Keratinocyte (primary cell): ENCODE measurements at regions not wholly inside any gene's neighbourhood (a gene's known extent, or its start where the extent isn't known, plus 50 kb on each side); places are given as distances from the start of the nearest gene placed in this dataset.

Experiments used
- DNase-seq: peaks from one replicate; pipeline ENCODE4 v3.0.0-alpha.2; 2011; ENCODE audit warnings: low read depth, missing footprints, low spot score
- FAIRE-seq: peaks from 2 replicates; lab custom pipeline; 2011; peaks lifted over from hg19 to GRCh38; lab: Jason Lieb, UNC
- H2AFZ ChIP-seq: 2 replicates; pipeline ENCODE4 v1.6.0; 2012; ENCODE audit warnings: low read length, control low read depth, inconsistent platforms; ENCODE audit not compliant: control insufficient read depth
- H3K27ac ChIP-seq: 2 replicates; pipeline ENCODE4 v1.5.1; 2011; ENCODE audit warnings: low read length; ENCODE audit not compliant: control insufficient read depth, insufficient read depth
- H3K27me3 ChIP-seq: 3 replicates; pipeline ENCODE4 v1.6.0; 2011; ENCODE audit warnings: low read length; ENCODE audit not compliant: control insufficient read depth, insufficient read depth; ENCODE audit errors: extremely low read depth
- H3K36me3 ChIP-seq, 2 experiments: 2 replicates in 1 of 2; 3 replicates in 1 of 2; pipeline ENCODE4 v1.5.1; 2011; ENCODE audit warnings: low read length in 2 of 2, mild to moderate bottlenecking in 1 of 2; ENCODE audit not compliant: control insufficient read depth in 2 of 2, insufficient read depth in 2 of 2; ENCODE audit errors: extremely low read depth in 1 of 2
- H3K4me1 ChIP-seq: 3 replicates; pipeline ENCODE4 v1.5.1; 2011; ENCODE audit warnings: low read length; ENCODE audit not compliant: control insufficient read depth, insufficient read depth; ENCODE audit errors: extremely low read depth
- H3K4me2 ChIP-seq: 3 replicates; pipeline ENCODE4 v1.6.0; 2011; ENCODE audit warnings: low read depth, low read length; ENCODE audit not compliant: control insufficient read depth, insufficient read depth; ENCODE audit errors: extremely low read depth
- H3K4me3 ChIP-seq, 3 experiments: fragments of 200-600 bp in 1 of 3; sonication (generic) in 1 of 3; 2 replicates in 2 of 3; 3 replicates in 1 of 3; pipeline ENCODE4 v1.5.1; 2011 to 2016; ENCODE audit warnings: low read length in 3 of 3, mild to moderate bottlenecking in 3 of 3, control low read depth in 2 of 3, inconsistent platforms in 1 of 3, low read depth in 1 of 3, mixed read lengths in 1 of 3, mixed run types in 1 of 3, moderate library complexity in 1 of 3; ENCODE audit not compliant: control insufficient read depth in 2 of 3, insufficient read depth in 2 of 3; ENCODE audit errors: extremely low read depth in 1 of 3
- H3K79me2 ChIP-seq: 2 replicates; pipeline ENCODE4 v1.6.0; 2012; ENCODE audit warnings: low read length; ENCODE audit not compliant: control insufficient read depth, insufficient read depth
- H3K9ac ChIP-seq: 3 replicates; pipeline ENCODE4 v1.6.0; 2011; ENCODE audit warnings: low read length; ENCODE audit not compliant: control insufficient read depth, insufficient read depth; ENCODE audit errors: extremely low read depth
- H3K9me1 ChIP-seq: 3 replicates; pipeline ENCODE4 v1.6.0; 2011; ENCODE audit warnings: low read length; ENCODE audit not compliant: control insufficient read depth, insufficient read depth; ENCODE audit errors: extremely low read depth
- H3K9me3 ChIP-seq: 2 replicates; pipeline ENCODE4 v1.5.1; 2012; ENCODE audit warnings: low read depth, low read length; ENCODE audit not compliant: control insufficient read depth
- H4K20me1 ChIP-seq: 3 replicates; pipeline ENCODE4 v1.6.0; 2011; ENCODE audit warnings: low read length; ENCODE audit not compliant: control insufficient read depth, insufficient read depth; ENCODE audit errors: extremely low read depth
- CTCF ChIP-seq, 3 experiments: IDR thresholded peaks in 1 of 3; conservative IDR thresholded peaks in 1 of 3; optimal IDR thresholded peaks in 1 of 3; 2 replicates in 2 of 3; 3 replicates in 1 of 3; pipeline versions ENCODE3 to v1.5.1; 2011; ENCODE audit warnings: low read length in 3 of 3, mild to moderate bottlenecking in 3 of 3, moderate library complexity in 2 of 3, control low read depth in 1 of 3, inconsistent platforms in 1 of 3; ENCODE audit not compliant: insufficient read depth in 2 of 3; ENCODE audit errors: extremely low read depth in 1 of 3
- EZH2 ChIP-seq: IDR thresholded peaks from one replicate; pipeline ENCODE4 v1.6.1; 2012; ENCODE audit warnings: inconsistent platforms, mild to moderate bottlenecking, low read length, moderate library complexity
- dilution Hi-C: fragments of 300-500 bp; cut with MboI; formaldehyde crosslinking; loops from one replicate; pipeline ENCODE4 v1.7.0; 2020; ENCODE audit warnings: low sequenced_read_pairs; ENCODE audit not compliant: extremely low pct_ligation_motif_present

GRCh38 chr9:12463641-12464040, 229.5 kb upstream of the TYRP1 start:
- no peaks in the 10 kb centered on the region for H3K27me3 ChIP-seq
- H3K9me3 ChIP-seq: no peaks in the 10 kb centered on the region
- FAIRE-seq (no peak), DNase-seq (no peak)
- H3K36me3 ChIP-seq: no peaks in the 10 kb centered on the region
- TF ChIP-seq CTCF (optimal IDR thresholded peaks at IDR 0.05 in 1 of 3, IDR thresholded peaks at IDR 0.05 in 1 of 3, conservative IDR thresholded peaks at IDR 0.05 in 1 of 3; ENCODE audit: extremely low read depth in 1 of 3, insufficient read depth in 2 of 3, low read length in 3 of 3): no peak
- no peak for TF ChIP-seq EZH2
- no peaks in the 10 kb centered on the region for H3K4me1 ChIP-seq
- H3K27ac ChIP-seq: no peak overlapping the region
- no peak overlapping the region for H2AFZ ChIP-seq
- dilution Hi-C loops: no loop called here
- no peak overlapping the region for H3K9ac ChIP-seq
- H3K9me1 ChIP-seq: no peaks in the 10 kb centered on the region
- H3K4me2 ChIP-seq: no peak overlapping the region
- H4K20me1 ChIP-seq: no peaks in the 10 kb centered on the region
- no peak overlapping the region for H3K4me3 ChIP-seq
- no peaks in the 10 kb centered on the region for H3K79me2 ChIP-seq

GRCh38 chr9:12464400-12464799, 228.8 kb upstream of the TYRP1 start:
- DNase-seq (no peak), FAIRE-seq (no peak)
- Histone ChIP-seq H3K9me1 (no peaks in the 10 kb centered on the region), H3K9me3 (no peaks in the 10 kb centered on the region), H2AFZ (no peak overlapping the region), H3K4me1 (no peaks in the 10 kb centered on the region), H3K9ac (no peak overlapping the region), H4K20me1 (no peaks in the 10 kb centered on the region), H3K27me3 (no peaks in the 10 kb centered on the region), H3K36me3 (no peaks in the 10 kb centered on the region), H3K27ac (no peak overlapping the region), H3K4me2 (no peak overlapping the region), H3K4me3 (no peak overlapping the region), H3K79me2 (no peaks in the 10 kb centered on the region)
- TF ChIP-seq CTCF (optimal IDR thresholded peaks at IDR 0.05 in 1 of 3, IDR thresholded peaks at IDR 0.05 in 1 of 3, conservative IDR thresholded peaks at IDR 0.05 in 1 of 3; ENCODE audit: extremely low read depth in 1 of 3, insufficient read depth in 2 of 3, low read length in 3 of 3) (no peak), EZH2 (no peak)
- dilution Hi-C loops: no loop called here
